ENCODE measurements at regions not wholly inside any gene's neighbourhood (a gene's known extent, or its start where the extent isn't known, plus 50 kb on each side); places are given as distances from the start of the nearest gene placed in this dataset.

- TF ChIP-seq, protein P1, sequence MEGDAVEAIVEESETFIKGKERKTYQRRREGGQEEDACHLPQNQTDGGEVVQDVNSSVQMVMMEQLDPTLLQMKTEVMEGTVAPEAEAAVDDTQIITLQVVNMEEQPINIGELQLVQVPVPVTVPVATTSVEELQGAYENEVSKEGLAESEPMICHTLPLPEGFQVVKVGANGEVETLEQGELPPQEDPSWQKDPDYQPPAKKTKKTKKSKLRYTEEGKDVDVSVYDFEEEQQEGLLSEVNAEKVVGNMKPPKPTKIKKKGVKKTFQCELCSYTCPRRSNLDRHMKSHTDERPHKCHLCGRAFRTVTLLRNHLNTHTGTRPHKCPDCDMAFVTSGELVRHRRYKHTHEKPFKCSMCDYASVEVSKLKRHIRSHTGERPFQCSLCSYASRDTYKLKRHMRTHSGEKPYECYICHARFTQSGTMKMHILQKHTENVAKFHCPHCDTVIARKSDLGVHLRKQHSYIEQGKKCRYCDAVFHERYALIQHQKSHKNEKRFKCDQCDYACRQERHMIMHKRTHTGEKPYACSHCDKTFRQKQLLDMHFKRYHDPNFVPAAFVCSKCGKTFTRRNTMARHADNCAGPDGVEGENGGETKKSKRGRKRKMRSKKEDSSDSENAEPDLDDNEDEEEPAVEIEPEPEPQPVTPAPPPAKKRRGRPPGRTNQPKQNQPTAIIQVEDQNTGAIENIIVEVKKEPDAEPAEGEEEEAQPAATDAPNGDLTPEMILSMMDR (IDR thresholded peaks at IDR 0.05; ENCODE audit: insufficient read depth, low read depth, low read length): no peak
- TF ChIP-seq EZH2 (IDR thresholded peaks at IDR 0.05; ENCODE audit: insufficient read depth, low read length): no peak
Measured at GRCh38 chr7:69349291-69349690, 249.0 kb upstream of the AUTS2 start.

All from astrocyte (in vitro differentiated cells and primary cell).